ENCODE measurements at regions not wholly inside any gene's neighbourhood (a gene's known extent, or its start where the extent isn't known, plus 50 kb on each side); places are given as distances from the start of the nearest gene placed in this dataset.
A peak's percentile ranks its signal among the peaks of the same experiment; 100 is the strongest.

DNA sequence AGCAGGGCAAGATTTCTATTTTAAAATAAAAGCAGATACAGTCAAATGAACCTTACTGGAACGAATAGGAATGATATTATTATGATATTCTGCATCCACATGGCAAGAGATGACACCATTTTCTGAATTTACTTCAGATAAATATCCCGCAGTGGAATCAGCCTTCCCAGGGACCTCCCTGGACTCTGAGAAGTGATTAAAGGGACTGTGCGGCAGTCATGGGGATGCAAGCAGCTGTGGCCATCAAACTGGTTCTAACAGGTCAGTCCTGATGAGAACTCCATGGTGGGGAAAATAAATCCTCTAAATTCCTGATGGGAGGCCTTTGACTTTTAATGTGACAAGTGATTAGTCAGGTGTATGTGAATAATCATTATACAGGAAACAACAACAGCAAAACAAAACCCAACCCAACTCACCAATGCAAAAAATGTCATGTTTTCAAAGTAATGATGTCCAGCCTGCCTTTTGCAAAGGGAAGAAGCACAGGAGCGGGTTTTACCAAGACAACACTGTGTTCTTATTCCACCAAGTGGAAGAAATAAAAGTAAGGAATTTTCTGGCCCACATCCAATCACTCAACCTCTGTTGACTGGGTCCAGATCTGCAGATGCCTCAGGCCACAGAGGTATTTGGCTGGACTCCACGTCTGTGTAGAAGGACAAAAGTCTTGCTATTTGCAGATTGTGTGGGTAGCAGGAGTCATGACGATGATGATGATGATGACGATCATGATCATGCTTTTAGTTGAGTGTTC, 61.9 kb upstream of the CITED2 start:
- peaks cover 7% of the 10 kb centered on the region for H3K4me1 ChIP-seq (ENCODE audit: control insufficient read depth, insufficient read depth, low read length)
- no peaks in the 10 kb centered on the region for H3K36me3 ChIP-seq (ENCODE audit: control insufficient read depth, insufficient read depth, low read length, severe bottlenecking)
- no peak overlapping the region for H3K4me3 ChIP-seq (ENCODE audit: low read length)
- no peaks in the 10 kb centered on the region for H3K27me3 ChIP-seq (replicated peaks; ENCODE audit: control insufficient read depth, insufficient read depth, low read length)
- H3K9ac ChIP-seq (ENCODE audit: low read length): no peak overlapping the region
- peaks cover 4% of the 10 kb centered on the region for H3K9me3 ChIP-seq (ENCODE audit: control insufficient read depth, low read length)
- no peak for DNase-seq (ENCODE audit: low read depth)

DNA sequence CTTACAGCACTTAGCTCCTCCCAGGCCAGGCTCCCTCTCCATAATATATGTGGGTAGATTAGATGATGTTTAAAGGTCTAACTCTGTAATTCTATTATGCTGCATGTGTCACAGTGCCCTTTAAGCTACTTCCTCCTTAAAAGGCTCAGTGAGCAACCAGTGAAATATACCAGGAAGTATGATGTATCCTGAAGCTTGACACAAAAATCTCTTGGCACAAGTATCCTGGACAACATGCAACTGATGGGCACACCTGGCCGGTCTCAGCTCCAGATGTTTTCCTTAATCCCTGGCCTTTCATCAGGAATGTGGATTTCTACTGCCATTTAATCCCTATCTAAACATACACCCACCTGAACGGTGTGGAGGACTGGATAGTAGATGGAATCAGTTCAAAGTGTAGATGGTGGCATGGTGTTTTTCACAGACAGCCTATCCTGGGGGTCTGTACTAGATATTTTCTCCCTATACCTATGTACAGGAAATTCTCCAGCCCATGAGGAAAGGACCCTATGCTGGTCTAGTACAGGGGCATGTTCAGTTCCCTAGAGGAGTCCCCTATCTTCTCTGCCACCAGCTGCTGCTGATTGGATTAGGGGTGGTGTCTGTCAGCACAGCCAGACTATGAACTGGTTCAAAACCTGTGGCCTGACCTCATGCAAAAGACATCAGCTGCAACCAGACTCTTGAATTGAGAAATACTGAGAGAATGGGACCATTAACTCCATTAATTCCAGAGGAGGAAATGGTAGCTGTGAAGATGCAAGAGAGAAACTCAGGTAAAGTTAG, 59.4 kb upstream of the CITED2 start:
- no peak overlapping the region for H3K9ac ChIP-seq (ENCODE audit: low read length)
- peaks cover 7% of the 10 kb centered on the region for H3K4me1 ChIP-seq (ENCODE audit: control insufficient read depth, insufficient read depth, low read length)
- H3K4me3 ChIP-seq (ENCODE audit: low read length): no peak overlapping the region
- peak; percentile 21 for DNase-seq (ENCODE audit: low read depth)
- no peaks in the 10 kb centered on the region for H3K36me3 ChIP-seq (ENCODE audit: control insufficient read depth, insufficient read depth, low read length, severe bottlenecking)
- H3K27me3 ChIP-seq (replicated peaks; ENCODE audit: control insufficient read depth, insufficient read depth, low read length): no peaks in the 10 kb centered on the region
- H3K9me3 ChIP-seq (ENCODE audit: control insufficient read depth, low read length): peaks cover 4% of the 10 kb centered on the region

DNA sequence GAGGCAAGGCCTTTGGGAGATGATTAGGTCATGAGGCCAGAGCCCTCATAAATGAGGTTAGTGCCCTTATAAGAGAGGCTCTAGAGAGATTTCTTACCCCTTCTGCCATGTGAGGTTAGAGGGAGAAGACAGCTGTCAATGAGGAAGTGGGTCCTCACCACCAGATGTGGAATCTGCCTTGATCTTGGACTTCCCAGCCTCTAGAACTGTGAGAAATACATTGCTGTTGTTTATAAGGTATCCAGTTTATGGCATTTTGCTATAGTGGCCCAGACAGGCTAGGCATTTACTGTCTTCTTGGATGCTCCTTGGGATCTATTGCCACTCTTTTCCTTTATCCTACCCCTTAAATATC, 57.1 kb upstream of the CITED2 start:
- Histone ChIP-seq H3K36me3 (ENCODE audit: control insufficient read depth, insufficient read depth, low read length, severe bottlenecking) (no peaks in the 10 kb centered on the region), H3K9me3 (ENCODE audit: control insufficient read depth, low read length) (peaks cover 4% of the 10 kb centered on the region), H3K9ac (ENCODE audit: low read length) (no peak overlapping the region), H3K4me3 (ENCODE audit: low read length) (no peak overlapping the region), H3K27me3 (replicated peaks; ENCODE audit: control insufficient read depth, insufficient read depth, low read length) (no peaks in the 10 kb centered on the region), H3K4me1 (ENCODE audit: control insufficient read depth, insufficient read depth, low read length) (peaks cover 7% of the 10 kb centered on the region)
- DNase-seq (ENCODE audit: low read depth): no peak

DNA sequence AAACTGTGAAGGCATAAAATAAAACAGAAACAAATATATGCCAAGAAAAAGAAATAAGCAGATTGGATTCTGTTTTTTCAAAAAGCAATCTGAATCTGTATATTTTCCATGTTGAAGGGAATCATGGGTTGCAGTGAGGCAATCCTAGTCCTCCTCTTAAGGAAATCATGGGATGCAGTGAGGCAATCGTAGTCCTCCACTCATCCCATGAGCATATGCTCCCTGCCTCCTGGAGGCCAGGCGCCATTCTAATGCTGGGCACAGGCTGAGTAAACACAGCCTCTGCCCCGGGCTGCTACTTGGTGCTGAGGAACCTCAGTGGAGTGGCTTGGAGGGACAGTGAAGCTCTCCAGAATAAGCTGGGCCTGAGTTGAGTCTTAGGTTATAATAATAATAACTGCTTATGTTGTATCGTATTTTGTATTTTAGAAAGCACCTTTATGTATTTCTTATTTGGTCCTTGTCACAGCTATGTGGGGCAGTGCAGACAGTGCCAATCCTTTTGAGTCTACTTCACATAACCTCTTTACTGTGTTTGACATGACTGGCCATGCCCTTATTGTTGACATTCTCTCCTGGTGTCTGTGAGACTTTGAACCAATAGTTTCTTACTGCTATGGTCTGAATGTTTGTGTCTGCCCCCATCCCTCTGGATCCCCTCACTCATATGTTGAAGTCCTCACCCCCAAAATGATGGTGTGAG, 56.6 kb upstream of the CITED2 start:
- Histone ChIP-seq H3K9me3 (ENCODE audit: control insufficient read depth, low read length) (peaks cover 4% of the 10 kb centered on the region), H3K27me3 (replicated peaks; ENCODE audit: control insufficient read depth, insufficient read depth, low read length) (no peaks in the 10 kb centered on the region), H3K36me3 (ENCODE audit: control insufficient read depth, insufficient read depth, low read length, severe bottlenecking) (no peaks in the 10 kb centered on the region), H3K4me3 (ENCODE audit: low read length) (no peak overlapping the region), H3K4me1 (ENCODE audit: control insufficient read depth, insufficient read depth, low read length) (peaks cover 7% of the 10 kb centered on the region), H3K9ac (ENCODE audit: low read length) (no peak overlapping the region)
- DNase-seq (ENCODE audit: low read depth): no peak

DNA sequence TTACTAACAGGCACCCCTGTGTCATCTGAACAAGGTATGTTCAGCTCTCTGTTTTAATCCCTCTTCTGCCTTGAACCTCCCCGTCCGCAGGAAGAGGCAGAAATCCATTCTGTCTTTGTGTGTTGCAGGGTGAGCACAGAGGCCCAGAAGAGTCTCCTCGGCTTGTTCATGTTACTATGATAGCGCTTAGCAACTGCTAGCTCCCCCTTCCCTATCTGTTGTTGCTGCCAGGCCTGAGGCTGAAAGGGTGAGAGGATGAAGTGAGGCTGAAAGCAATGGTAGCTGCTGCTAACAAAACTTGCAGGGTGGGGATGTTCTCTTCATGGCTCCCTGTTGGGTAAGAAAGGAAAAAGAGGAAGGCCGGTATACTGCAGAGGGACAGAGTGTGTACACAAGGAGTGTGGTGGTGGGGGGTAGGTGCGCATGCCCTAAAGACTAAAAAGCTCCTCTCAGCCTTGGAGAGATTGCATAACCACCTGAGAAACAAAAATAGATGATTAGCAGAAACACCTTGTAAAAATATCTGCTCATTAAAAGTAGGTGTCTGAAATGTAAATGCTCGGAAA, 55.2 kb upstream of the CITED2 start:
- peaks cover 7% of the 10 kb centered on the region for H3K4me1 ChIP-seq (ENCODE audit: control insufficient read depth, insufficient read depth, low read length)
- no peak overlapping the region for H3K9ac ChIP-seq (ENCODE audit: low read length)
- DNase-seq (ENCODE audit: low read depth): no peak
- H3K36me3 ChIP-seq (ENCODE audit: control insufficient read depth, insufficient read depth, low read length, severe bottlenecking): no peaks in the 10 kb centered on the region
- no peaks in the 10 kb centered on the region for H3K27me3 ChIP-seq (replicated peaks; ENCODE audit: control insufficient read depth, insufficient read depth, low read length)
- H3K4me3 ChIP-seq (ENCODE audit: low read length): no peak overlapping the region
- peaks cover 4% of the 10 kb centered on the region for H3K9me3 ChIP-seq (ENCODE audit: control insufficient read depth, low read length)

DNA sequence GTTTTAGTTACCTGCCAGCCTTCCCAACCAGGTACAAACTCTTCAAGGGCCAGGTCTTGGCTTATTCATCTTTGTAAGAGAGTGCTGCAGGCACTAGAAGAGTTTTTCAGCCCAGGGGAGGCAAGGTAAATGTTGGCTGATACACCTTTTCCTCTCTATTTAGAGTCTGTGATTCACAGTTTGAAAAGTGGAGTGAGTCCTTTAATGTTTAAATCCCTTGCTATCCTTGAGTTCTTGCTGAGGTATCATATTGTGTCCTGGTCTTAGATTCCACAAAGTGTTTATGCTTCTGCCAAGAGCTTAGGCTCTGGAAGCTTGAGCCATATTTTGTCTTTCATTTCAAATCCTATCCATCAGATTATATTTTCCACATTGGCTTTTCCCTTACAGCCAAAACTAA, 52.8 kb upstream of the CITED2 start:
- H3K4me3 ChIP-seq (ENCODE audit: low read length): no peak overlapping the region
- no peak overlapping the region for H3K9ac ChIP-seq (ENCODE audit: low read length)
- peaks cover 4% of the 10 kb centered on the region for H3K9me3 ChIP-seq (ENCODE audit: control insufficient read depth, low read length)
- H3K4me1 ChIP-seq (ENCODE audit: control insufficient read depth, insufficient read depth, low read length): no peaks in the 10 kb centered on the region
- no peak for DNase-seq (ENCODE audit: low read depth)
- no peaks in the 10 kb centered on the region for H3K27me3 ChIP-seq (replicated peaks; ENCODE audit: control insufficient read depth, insufficient read depth, low read length)
- H3K36me3 ChIP-seq (ENCODE audit: control insufficient read depth, insufficient read depth, low read length, severe bottlenecking): no peaks in the 10 kb centered on the region

DNA sequence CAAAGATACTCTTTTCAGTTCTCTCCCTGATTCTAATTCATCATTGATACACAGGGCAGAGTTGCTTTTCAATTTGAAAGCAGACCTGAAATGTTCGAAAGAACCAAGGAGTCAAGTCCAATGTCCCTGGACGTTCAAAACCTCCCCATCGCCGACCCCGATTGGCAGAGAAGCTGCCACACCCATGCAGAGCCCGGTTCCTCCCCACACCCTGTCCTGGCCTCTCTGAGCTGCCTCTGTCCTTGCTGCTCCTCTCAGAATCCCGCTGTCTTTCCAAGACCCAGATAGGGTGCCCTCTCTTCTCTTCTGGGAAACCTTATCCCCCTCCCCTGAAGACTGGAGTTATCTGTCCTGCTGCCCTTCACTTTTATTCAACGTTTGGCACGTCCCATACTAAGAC, 52.3 kb upstream of the CITED2 start:
- Histone ChIP-seq H3K4me1 (ENCODE audit: control insufficient read depth, insufficient read depth, low read length) (no peaks in the 10 kb centered on the region), H3K9ac (ENCODE audit: low read length) (no peak overlapping the region), H3K9me3 (ENCODE audit: control insufficient read depth, low read length) (peaks cover 4% of the 10 kb centered on the region), H3K36me3 (ENCODE audit: control insufficient read depth, insufficient read depth, low read length, severe bottlenecking) (no peaks in the 10 kb centered on the region), H3K4me3 (ENCODE audit: low read length) (no peak overlapping the region), H3K27me3 (replicated peaks; ENCODE audit: control insufficient read depth, insufficient read depth, low read length) (no peaks in the 10 kb centered on the region)
- no peak for DNase-seq (ENCODE audit: low read depth)

DNA sequence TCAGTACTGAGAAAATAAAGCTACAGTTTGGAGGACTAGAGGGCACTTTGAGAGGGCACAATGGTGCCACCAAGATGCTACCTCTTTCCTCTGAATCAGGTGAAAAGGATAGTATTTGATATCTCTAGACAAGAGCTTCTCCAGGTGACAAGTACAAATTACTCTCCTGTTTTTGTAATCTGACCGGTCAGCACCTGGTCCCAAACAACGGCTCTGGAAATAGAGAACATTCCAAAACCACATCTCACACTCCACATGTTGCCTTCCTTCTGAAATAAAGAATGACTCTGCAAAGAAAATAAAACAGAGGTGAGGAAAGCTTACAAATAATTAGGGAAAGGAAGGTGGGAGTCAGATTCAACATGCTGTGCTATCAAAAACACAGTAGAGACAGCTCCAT, 51.3 kb upstream of the CITED2 start:
- no peak overlapping the region for H3K4me3 ChIP-seq (ENCODE audit: low read length)
- no peaks in the 10 kb centered on the region for H3K36me3 ChIP-seq (ENCODE audit: control insufficient read depth, insufficient read depth, low read length, severe bottlenecking)
- no peak for DNase-seq (ENCODE audit: low read depth)
- no peaks in the 10 kb centered on the region for H3K27me3 ChIP-seq (replicated peaks; ENCODE audit: control insufficient read depth, insufficient read depth, low read length)
- no peak overlapping the region for H3K9ac ChIP-seq (ENCODE audit: low read length)
- no peaks in the 10 kb centered on the region for H3K9me3 ChIP-seq (ENCODE audit: control insufficient read depth, low read length)
- no peaks in the 10 kb centered on the region for H3K4me1 ChIP-seq (ENCODE audit: control insufficient read depth, insufficient read depth, low read length)

DNA sequence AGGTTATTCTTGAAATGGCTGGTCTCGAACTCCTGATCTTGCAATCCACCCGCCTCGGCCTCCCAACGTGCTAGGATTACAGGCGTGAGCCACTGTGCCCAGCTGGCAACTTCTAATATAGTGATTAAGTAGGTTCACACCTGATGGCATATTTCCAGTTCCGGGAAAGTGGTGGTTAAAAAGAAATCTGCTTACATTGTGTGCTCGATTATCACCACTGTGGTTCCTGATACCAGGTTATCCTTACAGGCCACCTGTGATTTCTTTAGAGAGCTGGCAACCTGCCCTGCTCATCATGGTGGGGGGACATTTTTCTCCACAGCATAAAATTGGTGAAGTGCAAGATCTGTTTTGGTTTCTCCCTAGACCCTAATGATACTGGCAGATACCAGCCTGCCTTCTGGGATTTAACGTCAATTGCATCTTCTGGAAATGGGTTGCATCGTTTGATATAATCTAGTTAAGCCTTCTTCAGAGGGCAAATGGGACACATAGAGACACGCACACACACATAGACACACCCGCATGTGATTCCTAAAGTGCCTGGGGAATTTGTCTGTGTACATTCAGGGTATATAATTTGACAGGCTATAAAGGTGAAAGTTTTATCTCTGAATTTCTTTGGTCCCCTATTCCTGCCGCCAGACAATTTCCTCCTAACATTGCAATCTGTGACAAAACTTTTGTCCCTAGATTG, 49.7 kb upstream of the CITED2 start:
- Histone ChIP-seq H3K4me3 (ENCODE audit: low read length) (no peak overlapping the region), H3K9me3 (ENCODE audit: control insufficient read depth, low read length) (no peaks in the 10 kb centered on the region), H3K4me1 (ENCODE audit: control insufficient read depth, insufficient read depth, low read length) (no peaks in the 10 kb centered on the region), H3K27me3 (replicated peaks; ENCODE audit: control insufficient read depth, insufficient read depth, low read length) (no peaks in the 10 kb centered on the region), H3K9ac (ENCODE audit: low read length) (no peak overlapping the region), H3K36me3 (ENCODE audit: control insufficient read depth, insufficient read depth, low read length, severe bottlenecking) (no peaks in the 10 kb centered on the region)
- no peak for DNase-seq (ENCODE audit: low read depth)

Measured in adipocyte (in vitro differentiated cells).